ENCODE measurements at regions not wholly inside any gene's neighbourhood (a gene's known extent, or its start where the extent isn't known, plus 50 kb on each side); places are given as distances from the start of the nearest gene placed in this dataset.

GRCh38 chr13:74246487-74246886, 112.3 kb upstream of the KLF12 start:
- TF ChIP-seq, protein P1, sequence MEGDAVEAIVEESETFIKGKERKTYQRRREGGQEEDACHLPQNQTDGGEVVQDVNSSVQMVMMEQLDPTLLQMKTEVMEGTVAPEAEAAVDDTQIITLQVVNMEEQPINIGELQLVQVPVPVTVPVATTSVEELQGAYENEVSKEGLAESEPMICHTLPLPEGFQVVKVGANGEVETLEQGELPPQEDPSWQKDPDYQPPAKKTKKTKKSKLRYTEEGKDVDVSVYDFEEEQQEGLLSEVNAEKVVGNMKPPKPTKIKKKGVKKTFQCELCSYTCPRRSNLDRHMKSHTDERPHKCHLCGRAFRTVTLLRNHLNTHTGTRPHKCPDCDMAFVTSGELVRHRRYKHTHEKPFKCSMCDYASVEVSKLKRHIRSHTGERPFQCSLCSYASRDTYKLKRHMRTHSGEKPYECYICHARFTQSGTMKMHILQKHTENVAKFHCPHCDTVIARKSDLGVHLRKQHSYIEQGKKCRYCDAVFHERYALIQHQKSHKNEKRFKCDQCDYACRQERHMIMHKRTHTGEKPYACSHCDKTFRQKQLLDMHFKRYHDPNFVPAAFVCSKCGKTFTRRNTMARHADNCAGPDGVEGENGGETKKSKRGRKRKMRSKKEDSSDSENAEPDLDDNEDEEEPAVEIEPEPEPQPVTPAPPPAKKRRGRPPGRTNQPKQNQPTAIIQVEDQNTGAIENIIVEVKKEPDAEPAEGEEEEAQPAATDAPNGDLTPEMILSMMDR (IDR thresholded peaks at IDR 0.05; ENCODE audit: low read length), result no peak
- TF ChIP-seq EZH2phosphoT487 (IDR thresholded peaks at IDR 0.05; ENCODE audit: low read length), result no peak
